ENCODE measurements at regions not wholly inside any gene's neighbourhood (a gene's known extent, or its start where the extent isn't known, plus 50 kb on each side); places are given as distances from the start of the nearest gene placed in this dataset.

DNA sequence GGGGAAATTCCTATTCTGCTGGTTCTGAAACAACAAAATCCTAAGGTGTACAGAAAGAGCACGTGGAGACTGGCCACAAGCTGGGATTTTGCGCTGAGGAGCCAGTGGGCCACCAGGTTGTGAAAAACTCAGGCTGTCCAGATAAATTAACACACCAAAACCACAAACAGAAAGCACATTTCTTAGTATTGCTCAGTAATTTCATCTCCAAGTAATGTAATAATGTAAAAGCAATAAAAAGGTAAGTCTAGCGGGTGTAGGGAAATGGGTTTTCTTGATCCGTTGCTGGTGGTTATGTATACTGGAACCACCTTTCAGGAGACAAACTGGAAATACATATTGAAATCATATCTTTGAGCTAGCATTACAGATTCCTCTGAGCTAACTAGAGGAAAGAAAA lies 195.6 kb upstream of the CNR1 start:
- no peak for FAIRE-seq
- H3K27ac ChIP-seq (ENCODE audit: extremely low read length, insufficient read depth, low read length), result no peak overlapping the region
- H3K4me2 ChIP-seq (ENCODE audit: low read depth, low read length), result no peak overlapping the region
- no peaks in the 10 kb centered on the region for H3K36me3 ChIP-seq (replicated peaks in 1 of 2; ENCODE audit: control insufficient read depth in 1 of 2, insufficient read depth in 2 of 2, low read length in 2 of 2)
- POLR2A ChIA-PET, result no interaction called here
- 2% methylated on average over 4 of the region's 4 CpGs for WGBS (ENCODE audit: low lambda C conversion rate)
- CTCF ChIA-PET (ENCODE audit: low intra/inter-chr PET ratio, low total read pairs), result no interaction called here
- DNase-seq (ENCODE audit: low spot score), result no peak
- no peak overlapping the region for H3K4me3 ChIP-seq (replicated peaks in 1 of 3; ENCODE audit: insufficient read depth in 1 of 3, low read depth in 2 of 3, low read length in 3 of 3)
- no peaks in the 10 kb centered on the region for H4K20me1 ChIP-seq (ENCODE audit: insufficient read depth, low read length)
- no peaks in the 10 kb centered on the region for H3K79me2 ChIP-seq (ENCODE audit: insufficient read depth, low read length)
- H3K27me3 ChIP-seq (ENCODE audit: control insufficient read depth in 1 of 2, insufficient read depth in 2 of 2, low read length in 2 of 2), result peaks cover 0 to 1% of the 10 kb centered on the region in 2 experiments; a peak in 1 of 5 replicates
- TF ChIP-seq KLF13 (CRISPR knock-in tag; IDR thresholded peaks at IDR 0.05) (no peak), MIER3 (CRISPR knock-in tag; IDR thresholded peaks at IDR 0.05; ENCODE audit: borderline replicate concordance) (no peak), PHF20 (CRISPR knock-in tag; IDR thresholded peaks at IDR 0.05) (no peak), ZNF318 (CRISPR knock-in tag; IDR thresholded peaks at IDR 0.05) (no peak), ZNF484 (CRISPR knock-in tag; IDR thresholded peaks at IDR 0.05; ENCODE audit: borderline replicate concordance, low read depth) (no peak), THAP7 (CRISPR knock-in tag; IDR thresholded peaks at IDR 0.05) (no peak), ZNF616 (CRISPR knock-in tag; IDR thresholded peaks at IDR 0.05; ENCODE audit: low read depth) (no peak), SALL2 (CRISPR knock-in tag; IDR thresholded peaks at IDR 0.05) (no peak)
- no peak for ATAC-seq
- BruUV-seq (replicated peaks), result no TSS peak
- in situ Hi-C loops (cut with HindIII; ENCODE audit: extremely low pct_ligation_motif_present, low pct_unique_long_range_greater_than_20kb) (no loop called here), intact Hi-C loops (cut with micrococcal nuclease; ENCODE audit: unreplicated experiment) (no loop called here)
- no peak overlapping the region for H2AFZ ChIP-seq (ENCODE audit: low read length)
- H3K9me3 ChIP-seq (ENCODE audit: low read length), result no peaks in the 10 kb centered on the region
- no peaks in the 10 kb centered on the region for H3K4me1 ChIP-seq (ENCODE audit: insufficient read depth, low read length)
- no peak overlapping the region for H3K9ac ChIP-seq (ENCODE audit: insufficient read depth, low read depth, low read length)
